ENCODE measurements at regions not wholly inside any gene's neighbourhood (a gene's known extent, or its start where the extent isn't known, plus 50 kb on each side); places are given as distances from the start of the nearest gene placed in this dataset.
"Not testable (repeated sequence)": the region's sequence is repeated elsewhere in the genome, so short reads cannot be mapped to it uniquely, and the experiment has no call there.

DNA sequence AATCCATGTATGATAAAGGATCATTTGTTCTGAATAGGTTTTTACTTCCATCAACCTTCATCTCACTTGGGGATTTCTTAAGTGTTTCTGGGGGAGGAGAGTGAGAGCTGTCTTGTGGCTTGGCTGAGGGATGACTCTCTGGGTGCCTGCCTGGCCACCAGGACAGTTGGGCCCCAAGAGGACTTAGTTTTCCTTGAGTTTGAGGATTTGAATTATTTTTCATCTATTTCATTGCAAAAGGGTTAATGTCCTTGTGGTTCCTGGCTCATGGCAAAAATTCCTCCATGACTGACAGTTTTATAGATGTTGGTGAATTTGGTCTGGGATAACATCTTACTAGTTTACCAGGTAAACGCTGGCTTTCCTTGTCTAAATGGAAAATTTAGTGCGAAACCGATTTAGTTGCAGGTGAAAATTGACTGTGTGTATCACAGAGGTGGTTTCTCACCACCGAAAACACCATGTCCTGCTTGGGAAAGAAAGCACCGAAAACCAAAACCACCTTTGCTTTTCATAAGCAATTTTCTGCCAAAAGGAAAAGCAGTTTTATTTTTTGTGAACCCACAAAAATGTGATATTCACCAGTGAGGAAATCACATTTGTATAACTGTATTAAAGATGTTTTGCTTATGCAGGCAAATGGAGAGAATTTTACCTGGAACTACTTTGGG, 331.3 kb upstream of the SFRP2 start:
- POLR2A ChIA-PET (ENCODE audit: low non-redundant PET), result no interaction called here
- H3K27me3 ChIP-seq (replicated peaks; ENCODE audit: insufficient read depth, low read depth, low read length, poor library complexity), result no peaks in the 10 kb centered on the region
- intact Hi-C loops (cut with micrococcal nuclease; ENCODE audit: unreplicated experiment), result no loop called here
- H3K4me3 ChIP-seq (ENCODE audit: low read depth, low read length, poor library complexity, severe bottlenecking), result no peak overlapping the region
- no peak for TF ChIP-seq EZH2 (IDR thresholded peaks at IDR 0.05; ENCODE audit: borderline replicate concordance, low read depth, low read length, poor library complexity, severe bottlenecking)
- TF ChIP-seq, protein P1, sequence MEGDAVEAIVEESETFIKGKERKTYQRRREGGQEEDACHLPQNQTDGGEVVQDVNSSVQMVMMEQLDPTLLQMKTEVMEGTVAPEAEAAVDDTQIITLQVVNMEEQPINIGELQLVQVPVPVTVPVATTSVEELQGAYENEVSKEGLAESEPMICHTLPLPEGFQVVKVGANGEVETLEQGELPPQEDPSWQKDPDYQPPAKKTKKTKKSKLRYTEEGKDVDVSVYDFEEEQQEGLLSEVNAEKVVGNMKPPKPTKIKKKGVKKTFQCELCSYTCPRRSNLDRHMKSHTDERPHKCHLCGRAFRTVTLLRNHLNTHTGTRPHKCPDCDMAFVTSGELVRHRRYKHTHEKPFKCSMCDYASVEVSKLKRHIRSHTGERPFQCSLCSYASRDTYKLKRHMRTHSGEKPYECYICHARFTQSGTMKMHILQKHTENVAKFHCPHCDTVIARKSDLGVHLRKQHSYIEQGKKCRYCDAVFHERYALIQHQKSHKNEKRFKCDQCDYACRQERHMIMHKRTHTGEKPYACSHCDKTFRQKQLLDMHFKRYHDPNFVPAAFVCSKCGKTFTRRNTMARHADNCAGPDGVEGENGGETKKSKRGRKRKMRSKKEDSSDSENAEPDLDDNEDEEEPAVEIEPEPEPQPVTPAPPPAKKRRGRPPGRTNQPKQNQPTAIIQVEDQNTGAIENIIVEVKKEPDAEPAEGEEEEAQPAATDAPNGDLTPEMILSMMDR (conservative IDR thresholded peaks at IDR 0.05; ENCODE audit: low read depth, low read length), result no peak
- no peaks in the 10 kb centered on the region for H3K9me3 ChIP-seq (ENCODE audit: low read depth, low read length, poor library complexity, severe bottlenecking)
- BruUV-seq (replicated peaks), result no TSS peak
- CTCF ChIA-PET, result no interaction called here
- no peaks in the 10 kb centered on the region for H3K36me3 ChIP-seq (ENCODE audit: insufficient read depth, low read length, poor library complexity, severe bottlenecking)
- H3K4me1 ChIP-seq (ENCODE audit: insufficient read depth, low read length, poor library complexity, severe bottlenecking), result no peaks in the 10 kb centered on the region
- no peak for DNase-seq (ENCODE audit: low spot score)
- H3K27ac ChIP-seq (ENCODE audit: low read depth, low read length, poor library complexity, severe bottlenecking), result no peak overlapping the region

GRCh38 chr4:154119317-154119716, 330.4 kb upstream of the SFRP2 start:
- POLR2A ChIA-PET (ENCODE audit: low non-redundant PET), result no interaction called here
- intact Hi-C loops (cut with micrococcal nuclease; ENCODE audit: unreplicated experiment), result no loop called here
- Histone ChIP-seq H3K4me1 (ENCODE audit: insufficient read depth, low read length, poor library complexity, severe bottlenecking) (no peaks in the 10 kb centered on the region), H3K27me3 (replicated peaks; ENCODE audit: insufficient read depth, low read depth, low read length, poor library complexity) (no peaks in the 10 kb centered on the region), H3K27ac (ENCODE audit: low read depth, low read length, poor library complexity, severe bottlenecking) (no peak overlapping the region), H3K4me3 (ENCODE audit: low read depth, low read length, poor library complexity, severe bottlenecking) (no peak overlapping the region), H3K36me3 (ENCODE audit: insufficient read depth, low read length, poor library complexity, severe bottlenecking) (no peaks in the 10 kb centered on the region), H3K9me3 (ENCODE audit: low read depth, low read length, poor library complexity, severe bottlenecking) (no peaks in the 10 kb centered on the region)
- TF ChIP-seq EZH2 (IDR thresholded peaks at IDR 0.05; ENCODE audit: borderline replicate concordance, low read depth, low read length, poor library complexity, severe bottlenecking), result no peak
- TF ChIP-seq, protein P1 (conservative IDR thresholded peaks at IDR 0.05; ENCODE audit: low read depth, low read length), result no peak
- no peak for DNase-seq (ENCODE audit: low spot score)
- CTCF ChIA-PET, result no interaction called here
- BruUV-seq (replicated peaks), result no TSS peak

DNA sequence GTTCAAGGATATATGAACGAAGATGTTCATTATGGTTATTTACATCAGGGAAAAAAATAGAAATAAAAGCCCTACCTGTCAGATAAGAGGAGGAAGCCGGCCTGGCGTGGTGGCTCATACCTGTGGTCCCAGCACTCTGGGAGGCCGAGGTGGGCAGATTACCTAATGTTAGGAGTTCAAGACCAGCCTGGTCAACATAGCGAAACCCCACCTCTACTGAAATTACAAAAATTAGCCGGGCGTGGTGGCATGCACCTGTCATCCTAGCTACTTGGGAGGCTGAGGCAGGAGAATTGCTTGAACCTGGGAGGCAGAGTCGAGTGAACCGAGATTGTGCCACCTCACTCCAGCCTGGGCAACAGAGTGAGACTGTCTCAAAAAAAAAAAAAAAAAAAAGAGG, 328.8 kb upstream of the SFRP2 start:
- BruUV-seq (replicated peaks), result not testable (repeated sequence)

DNA sequence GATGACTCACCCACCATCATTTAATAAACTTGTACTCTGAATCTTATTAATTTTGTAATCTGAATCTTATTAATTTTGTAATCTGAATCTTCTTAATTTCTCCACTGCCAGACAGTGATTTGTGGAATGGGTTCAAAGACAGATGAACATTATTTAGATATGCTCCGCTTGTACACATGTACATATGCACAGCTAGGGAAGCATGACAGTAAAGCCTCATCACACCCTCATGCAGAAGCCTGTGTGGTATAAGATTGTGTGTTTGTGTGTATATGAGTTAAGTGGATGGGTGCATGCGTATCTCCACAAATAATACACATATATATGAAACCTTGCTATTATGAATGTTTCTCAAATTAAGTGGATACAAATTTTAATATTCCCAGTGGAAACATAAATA, 318.5 kb upstream of the SFRP2 start:
- POLR2A ChIA-PET (ENCODE audit: low non-redundant PET), result no interaction called here
- CTCF ChIA-PET, result no interaction called here
- no peak for TF ChIP-seq EZH2 (IDR thresholded peaks at IDR 0.05; ENCODE audit: borderline replicate concordance, low read depth, low read length, poor library complexity, severe bottlenecking)
- TF ChIP-seq, protein P1 (conservative IDR thresholded peaks at IDR 0.05; ENCODE audit: low read depth, low read length), result no peak
- Histone ChIP-seq H3K9me3 (ENCODE audit: low read depth, low read length, poor library complexity, severe bottlenecking) (no peaks in the 10 kb centered on the region), H3K4me3 (ENCODE audit: low read depth, low read length, poor library complexity, severe bottlenecking) (no peak overlapping the region), H3K27me3 (replicated peaks; ENCODE audit: insufficient read depth, low read depth, low read length, poor library complexity) (no peaks in the 10 kb centered on the region), H3K36me3 (ENCODE audit: insufficient read depth, low read length, poor library complexity, severe bottlenecking) (no peaks in the 10 kb centered on the region), H3K27ac (ENCODE audit: low read depth, low read length, poor library complexity, severe bottlenecking) (no peak overlapping the region), H3K4me1 (ENCODE audit: insufficient read depth, low read length, poor library complexity, severe bottlenecking) (no peaks in the 10 kb centered on the region)
- no TSS peak for BruUV-seq (replicated peaks)
- intact Hi-C loops (cut with micrococcal nuclease; ENCODE audit: unreplicated experiment), result no loop called here
- DNase-seq (ENCODE audit: low spot score), result no peak

More for the DNA sequence above, 328.8 kb upstream of the SFRP2 start:
- intact Hi-C loops (cut with micrococcal nuclease; ENCODE audit: unreplicated experiment); H3K27me3 ChIP-seq (replicated peaks; ENCODE audit: insufficient read depth, low read depth, low read length, poor library complexity); DNase-seq (ENCODE audit: low spot score); H3K4me1 ChIP-seq (ENCODE audit: insufficient read depth, low read length, poor library complexity, severe bottlenecking); H3K4me3 ChIP-seq (ENCODE audit: low read depth, low read length, poor library complexity, severe bottlenecking); CTCF ChIA-PET; H3K36me3 ChIP-seq (ENCODE audit: insufficient read depth, low read length, poor library complexity, severe bottlenecking); H3K27ac ChIP-seq (ENCODE audit: low read depth, low read length, poor library complexity, severe bottlenecking); POLR2A ChIA-PET (ENCODE audit: low non-redundant PET); H3K9me3 ChIP-seq (ENCODE audit: low read depth, low read length, poor library complexity, severe bottlenecking): not testable (repeated sequence)
